ENCODE measurements at regions not wholly inside any gene's neighbourhood (a gene's known extent, or its start where the extent isn't known, plus 50 kb on each side); places are given as distances from the start of the nearest gene placed in this dataset.
A peak's percentile ranks its signal among the peaks of the same experiment; 100 is the strongest.
"Not testable (repeated sequence)": the region's sequence is repeated elsewhere in the genome, so short reads cannot be mapped to it uniquely, and the experiment has no call there.

- DNase-seq = not testable (repeated sequence)
These were observed 249.6 kb upstream of the PLGLB2 start for GRCh38 chr2:87498169-87498853.

- not testable (repeated sequence) for DNase-seq
These were observed 249.0 kb upstream of the PLGLB2 start for GRCh38 chr2:87498854-87499238.

- not testable (repeated sequence) for DNase-seq
These were observed 248.0 kb upstream of the PLGLB2 start for GRCh38 chr2:87499860-87500259.

GRCh38 chr2:87500421-87500820, 247.5 kb upstream of the PLGLB2 start:
- not testable (repeated sequence) for DNase-seq

GRCh38 chr2:87500951-87501350, 246.9 kb upstream of the PLGLB2 start:
- not testable (repeated sequence) for DNase-seq

GRCh38 chr2:87502948-87503347, 244.9 kb upstream of the PLGLB2 start:
- not testable (repeated sequence) for DNase-seq

GRCh38 chr2:87505239-87505638, 242.6 kb upstream of the PLGLB2 start:
- not testable (repeated sequence) for DNase-seq

GRCh38 chr2:87505909-87506308, 242.0 kb upstream of the PLGLB2 start:
- not testable (repeated sequence) for DNase-seq

- DNase-seq = not testable (repeated sequence)
These were observed 240.2 kb upstream of the PLGLB2 start for GRCh38 chr2:87507378-87508348.

GRCh38 chr2:87511195-87511778, 236.6 kb upstream of the PLGLB2 start:
- not testable (repeated sequence) for DNase-seq

- not testable (repeated sequence) for DNase-seq
These were observed 234.9 kb upstream of the PLGLB2 start for GRCh38 chr2:87512864-87513530.

GRCh38 chr2:87514034-87514433, 233.9 kb upstream of the PLGLB2 start:
- not testable (repeated sequence) for DNase-seq

GRCh38 chr2:87514515-87514914, 233.4 kb upstream of the PLGLB2 start:
- not testable (repeated sequence) for DNase-seq

GRCh38 chr2:87515226-87515625, 232.7 kb upstream of the PLGLB2 start:
- not testable (repeated sequence) for DNase-seq

- not testable (repeated sequence) for DNase-seq
These were observed 232.0 kb upstream of the PLGLB2 start for GRCh38 chr2:87515875-87516274.

GRCh38 chr2:87516369-87516967, 231.4 kb upstream of the PLGLB2 start:
- DNase-seq = not testable (repeated sequence)

GRCh38 chr2:87517438-87517837, 230.4 kb upstream of the PLGLB2 start:
- DNase-seq = not testable (repeated sequence)

- DNase-seq = not testable (repeated sequence)
These were observed 229.8 kb upstream of the PLGLB2 start for GRCh38 chr2:87518066-87518465.

GRCh38 chr2:87518547-87518946, 229.3 kb upstream of the PLGLB2 start:
- not testable (repeated sequence) for DNase-seq

- DNase-seq = not testable (repeated sequence)
These were observed 228.5 kb upstream of the PLGLB2 start for GRCh38 chr2:87519158-87520011.

GRCh38 chr2:87521057-87521456, 226.8 kb upstream of the PLGLB2 start:
- peak; percentile 57 for DNase-seq
